CD1c-positive myeloid dendritic cell (primary cell): ENCODE measurements at regions not wholly inside any gene's neighbourhood (a gene's known extent, or its start where the extent isn't known, plus 50 kb on each side); places are given as distances from the start of the nearest gene placed in this dataset.
A peak's percentile ranks its signal among the peaks of the same experiment; 100 is the strongest.
"Not testable (repeated sequence)": the region's sequence is repeated elsewhere in the genome, so short reads cannot be mapped to it uniquely, and the experiment has no call there.

Experiments
- DNase-seq: peaks from one replicate; pipeline ENCODE4 v3.0.0-alpha.2; 2016; ENCODE audit errors: extremely low spot score

- no peak for DNase-seq
Measured at GRCh38 chr3:30521156-30521715, 85.2 kb upstream of the TGFBR2 start.

- DNase-seq, result no peak
Measured at GRCh38 chr3:30522476-30522875, 83.9 kb upstream of the TGFBR2 start.

GRCh38 chr3:30523366-30523765 is 83.0 kb upstream of the TGFBR2 start:
- no peak for DNase-seq

GRCh38 chr3:30524357-30525040 is 81.9 kb upstream of the TGFBR2 start:
- DNase-seq, result peak; percentile 5

GRCh38 chr3:30526031-30526430 is 80.4 kb upstream of the TGFBR2 start:
- DNase-seq, result no peak

GRCh38 chr3:30527186-30527585 is 79.2 kb upstream of the TGFBR2 start:
- DNase-seq, result no peak

GRCh38 chr3:30527720-30528119 is 78.7 kb upstream of the TGFBR2 start:
- DNase-seq, result no peak

- no peak for DNase-seq
Measured at GRCh38 chr3:30530084-30530483, 76.3 kb upstream of the TGFBR2 start.

GRCh38 chr3:30531017-30531570 is 75.3 kb upstream of the TGFBR2 start:
- DNase-seq, result no peak

- DNase-seq, result no peak
Measured at GRCh38 chr3:30535525-30535924, 70.9 kb upstream of the TGFBR2 start.

GRCh38 chr3:30538791-30539190 is 67.6 kb upstream of the TGFBR2 start:
- DNase-seq, result no peak

- DNase-seq, result no peak
Measured at GRCh38 chr3:30539206-30539605, 67.2 kb upstream of the TGFBR2 start.

GRCh38 chr3:30539772-30540171 is 66.6 kb upstream of the TGFBR2 start:
- no peak for DNase-seq

GRCh38 chr3:30541156-30541555 is 65.2 kb upstream of the TGFBR2 start:
- DNase-seq, result not testable (repeated sequence)

GRCh38 chr3:30542897-30543296 is 63.5 kb upstream of the TGFBR2 start:
- no peak for DNase-seq

GRCh38 chr3:30544812-30545211 is 61.6 kb upstream of the TGFBR2 start:
- DNase-seq, result no peak

GRCh38 chr3:30546934-30547333 is 59.5 kb upstream of the TGFBR2 start:
- no peak for DNase-seq

GRCh38 chr3:30547716-30548115 is 58.7 kb upstream of the TGFBR2 start:
- DNase-seq, result peak; percentile 45

GRCh38 chr3:30548600-30548999 is 57.8 kb upstream of the TGFBR2 start:
- no peak for DNase-seq

GRCh38 chr3:30549600-30549999 is 56.8 kb upstream of the TGFBR2 start:
- no peak for DNase-seq

GRCh38 chr3:30550246-30550645 is 56.2 kb upstream of the TGFBR2 start:
- no peak for DNase-seq

- DNase-seq, result no peak
Measured at GRCh38 chr3:30551266-30551665, 55.1 kb upstream of the TGFBR2 start.

- DNase-seq, result no peak
Measured at GRCh38 chr3:30551927-30552326, 54.5 kb upstream of the TGFBR2 start.
